Cardiac muscle cell (in vitro differentiated cells and primary cell): ENCODE measurements at regions not wholly inside any gene's neighbourhood (a gene's known extent, or its start where the extent isn't known, plus 50 kb on each side); places are given as distances from the start of the nearest gene placed in this dataset.

Experiments used
- DNase-seq, 2 donors: peaks; one replicate each; pipeline versions ENCODE4 v3.0.0 to v3.0.0-alpha.2; 2010 to 2017; ENCODE audit warnings: low read depth in 1 of 2, low spot score in 1 of 2
- H3K27ac ChIP-seq: fragments of 200-600 bp; sonication (generic); 2 replicates; pipeline ENCODE4 v1.5.1; 2016
- H3K27me3 ChIP-seq: fragments of 200-600 bp; sonication (generic); 2 replicates; pipeline ENCODE4 v1.6.0; 2016; ENCODE audit warnings: control low read depth
- H3K36me3 ChIP-seq: fragments of 200-600 bp; sonication (generic); 2 replicates; pipeline ENCODE4 v1.5.1; 2016; ENCODE audit warnings: control low read depth
- H3K4me1 ChIP-seq: fragments of 200-600 bp; sonication (generic); 2 replicates; pipeline ENCODE4 v1.8.1; 2017; ENCODE audit warnings: low read depth, mild to moderate bottlenecking, mixed run types
- H3K4me3 ChIP-seq: fragments of 200-600 bp; sonication (generic); 2 replicates; pipeline ENCODE4 v1.5.1; 2016; ENCODE audit warnings: mild to moderate bottlenecking
- H3K9me3 ChIP-seq: fragments of 200-600 bp; sonication (generic); 2 replicates; pipeline ENCODE4 v1.5.1; 2017; ENCODE audit warnings: low read depth, mild to moderate bottlenecking, control low read depth
- CTCF ChIP-seq: IDR thresholded peaks from 2 replicates; pipeline ENCODE4 v1.5.1; 2012; ENCODE audit warnings: low read depth, mild to moderate bottlenecking, low read length

- Histone ChIP-seq H3K4me3 (no peak overlapping the region), H3K36me3 (no peaks in the 10 kb centered on the region), H3K27me3 (peaks cover 17% of the 10 kb centered on the region), H3K9me3 (no peaks in the 10 kb centered on the region), H3K4me1 (peaks cover 28% of the 10 kb centered on the region), H3K27ac (no peak overlapping the region)
- DNase-seq, result no peak
- TF ChIP-seq CTCF, result no peak
Observed at GRCh38 chr15:70440416-70441138, 322.8 kb downstream of the UACA start.

- peaks cover 32% of the 10 kb centered on the region for H3K4me1 ChIP-seq
- H3K4me3 ChIP-seq, result no peak overlapping the region
- DNase-seq, result no peak
- TF ChIP-seq CTCF, result no peak
- H3K27me3 ChIP-seq, result peaks cover 17% of the 10 kb centered on the region
- no peaks in the 10 kb centered on the region for H3K36me3 ChIP-seq
- no peaks in the 10 kb centered on the region for H3K9me3 ChIP-seq
- H3K27ac ChIP-seq, result no peak overlapping the region
Observed at GRCh38 chr15:70439880-70440279, 323.5 kb downstream of the UACA start.

GRCh38 chr15:70439304-70439877, 324.0 kb downstream of the UACA start:
- Histone ChIP-seq H3K9me3 (no peaks in the 10 kb centered on the region), H3K4me3 (no peak overlapping the region), H3K27me3 (peaks cover 13% of the 10 kb centered on the region), H3K4me1 (peaks cover 37% of the 10 kb centered on the region), H3K27ac (no peak overlapping the region), H3K36me3 (no peaks in the 10 kb centered on the region)
- peak in 1 of 2 donors; percentile 12 for DNase-seq
- TF ChIP-seq CTCF, result no peak

GRCh38 chr15:70438776-70439175, 324.6 kb downstream of the UACA start:
- H3K4me1 ChIP-seq, result peaks cover 43% of the 10 kb centered on the region
- H3K9me3 ChIP-seq, result no peaks in the 10 kb centered on the region
- H3K27me3 ChIP-seq, result peaks cover 7% of the 10 kb centered on the region
- DNase-seq, result peak in 1 of 2 donors; percentile 97
- H3K4me3 ChIP-seq, result no peak overlapping the region
- H3K36me3 ChIP-seq, result no peaks in the 10 kb centered on the region
- peak overlapping the region; percentile 40 for H3K27ac ChIP-seq
- TF ChIP-seq CTCF, result no peak

GRCh38 chr15:70437882-70438451, 325.4 kb downstream of the UACA start:
- DNase-seq, result peak in 1 of 2 donors; percentile 63
- Histone ChIP-seq H3K27me3 (peaks cover 1% of the 10 kb centered on the region), H3K36me3 (no peaks in the 10 kb centered on the region), H3K4me3 (no peak overlapping the region), H3K9me3 (no peaks in the 10 kb centered on the region), H3K4me1 (peaks cover 47% of the 10 kb centered on the region), H3K27ac (peak overlapping the region; percentile 40)
- TF ChIP-seq CTCF, result no peak
